HG02870 (cell line): ENCODE measurements at regions not wholly inside any gene's neighbourhood (a gene's known extent, or its start where the extent isn't known, plus 50 kb on each side); places are given as distances from the start of the nearest gene placed in this dataset.

Source experiments
- ATAC-seq: cut with Tn5 transposase; IDR thresholded peaks from one replicate; pipeline ENCODE4 v1.9.1; 2021; ENCODE audit warnings: mild to moderate bottlenecking, moderate library complexity; ENCODE audit not compliant: unreplicated experiment

- no peak for ATAC-seq
These were observed 600.3 kb downstream of the CDH26 start for GRCh38 chr20:60558486-60558885.

GRCh38 chr20:60559462-60559861 lies 601.2 kb downstream of the CDH26 start:
- ATAC-seq = no peak

DNA sequence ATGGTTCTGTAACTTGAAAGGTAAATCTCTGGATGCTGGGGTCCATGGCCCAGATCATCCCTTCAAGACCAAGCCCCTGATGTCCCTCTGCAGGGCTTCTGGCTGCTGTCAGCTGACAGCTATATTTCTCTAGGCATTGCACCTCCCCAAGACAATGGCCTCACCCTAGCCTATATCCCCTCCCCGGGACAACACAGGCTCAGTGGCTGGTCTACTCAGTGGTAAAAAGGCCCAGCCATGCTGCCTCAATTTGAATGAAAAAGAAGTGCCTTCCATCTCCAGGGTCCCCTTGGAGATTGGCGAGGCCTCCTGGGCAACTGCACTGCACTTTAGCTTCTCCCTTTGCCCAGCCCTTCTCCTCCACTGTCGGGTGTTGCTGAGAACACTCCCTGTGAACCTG lies 602.8 kb downstream of the CDH26 start:
- ATAC-seq = no peak

- no peak for ATAC-seq
These were observed 606.9 kb downstream of the CDH26 start for GRCh38 chr20:60565083-60565482.

DNA sequence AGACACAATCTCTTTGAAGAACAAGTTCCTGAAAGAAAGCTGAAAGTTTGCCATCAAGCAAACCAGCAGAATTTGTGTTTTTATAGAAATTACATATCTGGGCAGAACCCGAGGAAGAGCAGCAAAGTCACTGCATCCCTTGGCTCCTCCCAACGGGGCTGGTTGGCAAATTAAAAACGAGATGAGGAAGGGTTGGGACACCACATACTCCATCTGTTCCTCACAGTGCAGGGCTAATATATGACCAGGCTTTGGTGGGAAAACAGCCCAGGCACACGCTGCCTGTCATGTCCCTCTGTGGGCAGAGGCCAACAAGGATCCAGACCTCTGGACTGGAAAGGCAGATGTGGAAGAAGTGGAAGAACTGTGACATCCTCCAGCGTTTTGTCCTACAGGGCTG lies 607.3 kb downstream of the CDH26 start:
- ATAC-seq = no peak

GRCh38 chr20:60569116-60569515 lies 610.9 kb downstream of the CDH26 start:
- no peak for ATAC-seq

DNA sequence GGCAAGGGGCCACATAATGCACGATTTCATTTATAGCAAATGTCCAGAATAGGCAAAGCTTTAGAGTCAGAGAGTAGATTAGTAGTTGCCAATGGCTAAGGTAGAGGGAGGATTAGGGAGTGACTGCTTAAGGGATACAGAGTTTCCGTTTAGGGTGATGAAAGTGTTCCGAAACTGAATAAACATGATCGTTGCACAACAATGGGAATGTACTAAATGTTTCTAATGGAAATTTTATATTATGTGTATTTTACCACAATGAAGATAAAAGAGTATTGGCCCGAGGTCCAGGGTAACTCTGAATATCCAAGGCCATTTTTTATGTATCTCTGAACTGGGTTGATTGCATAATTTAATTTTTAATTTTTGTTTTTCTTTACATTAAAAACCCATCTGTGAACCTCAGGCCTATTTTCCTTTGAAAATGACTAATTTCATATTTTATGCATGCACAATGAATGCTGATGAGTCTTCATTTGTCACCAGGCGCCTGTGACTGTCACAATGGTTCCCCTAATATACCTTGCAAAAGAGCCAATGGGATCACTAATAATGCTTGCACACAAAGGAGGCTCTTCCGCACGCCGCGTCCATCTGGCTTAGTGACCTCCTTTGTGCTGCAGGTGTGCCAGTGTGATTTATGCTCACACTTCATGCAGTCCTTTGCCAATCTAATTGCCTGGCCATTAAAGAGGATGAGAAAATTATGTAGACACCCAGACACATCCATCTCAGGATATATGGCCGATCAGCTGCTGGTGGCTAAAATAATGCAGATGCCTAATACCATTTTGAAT lies 612.5 kb downstream of the CDH26 start:
- ATAC-seq = no peak

DNA sequence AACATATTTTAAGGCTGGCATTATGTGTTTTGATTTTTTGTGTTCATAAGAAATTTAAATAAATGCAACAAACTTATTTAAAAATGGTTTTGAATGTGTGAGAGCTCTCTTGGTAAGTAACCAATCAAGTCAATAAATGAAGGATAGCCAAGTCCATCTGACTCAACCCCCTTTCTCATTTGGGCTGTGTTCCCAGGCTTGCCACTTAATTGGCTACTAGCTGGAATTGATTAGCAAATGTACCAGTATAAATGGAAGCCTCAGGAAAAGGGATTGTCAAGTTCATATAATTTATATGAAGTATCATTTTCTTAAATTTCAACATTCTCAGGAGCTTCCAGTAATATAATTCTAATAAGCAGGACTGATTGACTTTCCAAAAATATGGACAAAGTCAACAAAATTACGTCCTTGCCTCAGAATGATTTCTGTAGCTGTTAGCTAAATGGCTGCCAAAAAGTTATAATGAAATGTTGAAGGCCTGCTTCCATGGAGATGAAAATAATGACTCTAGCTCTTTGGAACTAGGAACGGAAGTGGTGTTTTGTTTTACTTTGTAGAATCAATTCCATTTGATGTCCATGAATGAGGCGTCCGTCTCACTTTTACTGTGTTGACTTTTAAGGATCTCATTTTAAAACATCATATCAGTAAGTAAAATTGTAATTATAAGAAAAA lies 614.9 kb downstream of the CDH26 start:
- ATAC-seq = no peak

GRCh38 chr20:60576236-60576635 lies 618.0 kb downstream of the CDH26 start:
- no peak for ATAC-seq

GRCh38 chr20:60579941-60580515 lies 621.8 kb downstream of the CDH26 start:
- no peak for ATAC-seq

GRCh38 chr20:60581606-60582115 lies 623.4 kb downstream of the CDH26 start:
- no peak for ATAC-seq

- no peak for ATAC-seq
These were observed 625.5 kb downstream of the CDH26 start for GRCh38 chr20:60583741-60584140.

- ATAC-seq = no peak
These were observed 626.0 kb downstream of the CDH26 start for GRCh38 chr20:60584221-60584620.

GRCh38 chr20:60585651-60586050 lies 627.4 kb downstream of the CDH26 start:
- no peak for ATAC-seq

GRCh38 chr20:60586269-60587050 lies 628.2 kb downstream of the CDH26 start:
- no peak for ATAC-seq

GRCh38 chr20:60587986-60588385 lies 629.8 kb downstream of the CDH26 start:
- no peak for ATAC-seq

- no peak for ATAC-seq
These were observed 631.4 kb downstream of the CDH26 start for GRCh38 chr20:60589623-60590022.

DNA sequence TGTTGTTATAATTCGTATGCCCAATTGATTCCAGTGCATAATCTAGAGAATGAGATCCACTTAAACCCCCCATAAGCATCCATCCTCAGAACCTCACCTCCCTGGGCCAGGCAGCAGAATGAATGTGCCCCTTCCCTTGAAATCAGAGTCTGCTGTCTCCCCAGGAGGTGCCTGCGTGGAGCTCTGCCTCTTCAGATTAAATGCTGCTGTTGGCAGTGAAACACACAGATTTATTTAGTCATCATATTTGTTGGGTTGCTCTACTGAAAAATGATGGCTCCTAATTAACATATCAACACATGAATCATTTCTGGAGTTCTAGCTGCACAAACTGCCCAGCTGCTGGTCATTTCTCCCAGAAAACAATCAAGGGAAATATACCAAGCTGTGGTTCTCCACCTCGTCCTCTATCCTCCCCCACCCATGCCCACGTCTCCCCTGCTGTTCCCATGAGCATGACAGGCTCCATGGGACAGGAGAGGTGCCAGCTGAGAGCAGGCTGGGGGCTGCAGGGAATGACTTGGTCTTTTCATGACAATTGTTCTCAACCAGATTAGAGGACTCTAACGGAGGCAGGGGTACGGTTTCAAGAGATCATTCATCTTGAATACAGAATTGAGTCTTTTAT lies 633.1 kb downstream of the CDH26 start:
- ATAC-seq = no peak

GRCh38 chr20:60598528-60598927 lies 640.3 kb downstream of the CDH26 start:
- ATAC-seq = no peak

- no peak for ATAC-seq
These were observed 641.2 kb downstream of the CDH26 start for GRCh38 chr20:60599381-60599780.

DNA sequence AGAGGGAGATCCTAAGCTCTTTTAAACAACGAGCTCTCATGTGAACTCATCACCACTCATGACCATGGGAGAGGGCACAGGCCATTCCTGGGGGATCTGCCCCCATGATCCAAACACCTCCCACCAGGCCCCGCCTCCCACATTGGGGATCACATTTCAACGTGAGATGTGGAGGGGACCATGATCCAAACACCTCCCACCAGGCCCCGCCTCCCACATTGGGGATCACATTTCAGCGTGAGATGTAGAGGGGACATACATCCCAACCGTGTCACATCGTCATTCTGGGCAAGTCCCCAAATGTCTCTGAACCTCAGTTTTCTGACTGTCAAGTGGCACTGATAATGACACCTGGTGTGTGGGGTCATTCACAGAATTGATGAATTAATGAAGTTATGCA lies 641.8 kb downstream of the CDH26 start:
- no peak for ATAC-seq
